AG08395 (cell line): ENCODE measurements at regions not wholly inside any gene's neighbourhood (a gene's known extent, or its start where the extent isn't known, plus 50 kb on each side); places are given as distances from the start of the nearest gene placed in this dataset.

Source experiments
- DNase-seq: peaks from one replicate; pipeline ENCODE4 v3.0.0; 2012; ENCODE audit warnings: mixed read lengths, low spot score

DNA sequence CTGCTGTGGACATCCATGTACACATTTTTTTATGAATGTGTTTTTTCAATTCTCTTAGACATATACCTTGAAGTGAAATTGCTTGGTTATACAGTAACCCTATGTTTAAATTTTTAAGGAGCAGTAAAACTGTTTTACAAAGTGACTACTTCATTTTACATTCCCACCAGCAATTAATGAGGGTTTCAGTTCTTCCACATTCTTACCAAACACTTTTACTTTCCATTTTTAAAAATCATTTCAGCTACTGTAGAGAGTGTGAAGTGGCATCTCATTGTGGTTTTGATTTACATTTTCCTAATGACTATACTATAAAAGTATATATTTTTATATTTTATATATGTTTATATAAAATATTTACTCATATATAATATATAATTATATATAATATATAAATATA is 1221.5 kb downstream of the PLA2G4A start:
- no peak for DNase-seq

DNA sequence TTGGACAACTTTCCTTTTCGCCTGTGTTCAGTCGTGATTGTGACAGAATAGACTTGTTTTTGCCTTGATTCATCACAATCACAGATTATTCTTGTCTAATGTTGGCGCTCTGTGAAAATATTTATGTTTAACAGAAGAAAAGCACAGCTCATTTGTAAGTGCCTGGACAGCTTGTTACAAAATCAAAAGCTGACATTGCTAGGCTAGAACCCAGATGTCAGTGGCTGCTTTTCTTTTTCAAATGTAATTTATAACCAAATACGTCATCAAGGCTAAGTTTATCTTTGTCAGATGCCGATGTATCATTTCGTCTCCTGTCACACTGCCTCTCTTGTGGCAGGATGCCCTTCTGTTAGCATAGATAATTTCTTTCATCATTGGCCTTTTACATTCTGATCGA is 1227.3 kb downstream of the PLA2G4A start:
- DNase-seq, result no peak

DNA sequence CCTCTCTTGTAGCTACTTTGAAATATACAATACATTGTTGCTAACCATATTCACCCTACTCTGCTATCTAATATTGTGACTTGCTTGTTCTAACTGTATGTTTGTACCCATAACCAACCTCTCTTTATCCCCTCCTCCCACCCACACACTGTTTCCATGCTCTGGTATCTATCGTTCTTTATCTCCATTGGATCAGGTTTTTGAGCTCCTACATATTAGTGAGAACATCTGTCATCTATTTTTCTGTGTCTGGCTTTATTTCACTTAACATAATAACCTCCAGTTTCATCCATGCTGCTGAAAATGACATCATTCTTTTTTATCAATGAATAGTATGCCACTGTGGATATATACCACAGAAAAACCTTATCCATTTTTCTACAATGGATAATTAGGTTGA is 1230.1 kb downstream of the PLA2G4A start:
- DNase-seq, result no peak

DNA sequence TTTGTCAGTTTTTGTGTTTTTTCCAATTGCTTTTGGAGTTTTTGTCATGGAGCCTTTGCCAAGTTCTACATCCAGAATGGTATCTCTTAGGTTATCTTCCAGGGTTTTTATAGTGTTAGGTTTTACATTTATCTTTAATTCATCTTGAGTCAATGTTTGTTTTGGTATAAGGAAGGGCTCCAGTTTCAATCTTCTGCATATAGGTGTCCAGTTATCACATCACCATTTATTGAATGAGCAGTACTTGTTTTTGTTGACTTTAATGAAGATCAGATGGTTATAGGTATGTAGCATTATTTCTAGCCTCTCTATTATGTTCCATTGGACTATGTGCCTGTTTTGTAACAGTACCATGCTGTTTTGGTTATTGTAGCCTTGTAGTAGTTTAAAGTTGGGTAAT is 1233.1 kb downstream of the PLA2G4A start:
- DNase-seq, result no peak

DNA sequence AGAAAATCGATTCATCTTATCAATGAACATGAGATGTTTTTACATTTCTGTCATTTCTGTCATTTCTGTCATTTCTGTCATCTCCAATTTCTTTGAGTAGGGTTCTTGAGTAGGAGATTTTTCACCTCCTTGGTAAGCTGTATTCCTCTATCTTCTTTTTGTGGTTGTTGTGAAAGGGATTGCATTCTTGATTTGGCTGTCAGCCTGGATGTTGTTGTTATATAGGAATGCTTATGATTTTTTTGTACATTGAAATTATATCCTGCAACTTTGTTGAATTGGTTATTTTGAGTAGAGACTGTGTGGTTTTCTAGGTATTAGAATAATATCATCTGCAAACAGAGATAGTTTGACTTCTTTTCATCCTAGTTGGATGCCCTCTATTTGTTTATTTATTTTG is 1233.7 kb downstream of the PLA2G4A start:
- DNase-seq, result no peak

DNA sequence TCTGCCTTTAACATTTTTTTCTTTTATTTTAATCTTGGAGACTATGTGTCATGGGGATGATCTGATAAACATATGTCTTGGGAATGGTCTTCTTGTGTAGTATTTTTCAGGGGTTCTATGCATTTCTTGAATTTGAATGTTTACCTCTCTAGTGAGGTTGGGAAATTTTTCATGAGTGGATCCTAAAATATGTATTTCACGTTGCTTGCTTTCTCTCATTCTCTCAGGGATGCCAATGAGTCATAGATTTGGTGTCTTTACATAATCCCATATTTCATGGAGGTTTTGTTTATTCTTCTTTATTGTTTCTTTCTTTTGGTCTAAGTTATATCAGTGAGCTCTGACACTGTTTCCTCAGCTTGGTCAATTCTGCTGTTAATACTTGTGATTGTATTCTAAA is 1237.2 kb downstream of the PLA2G4A start:
- DNase-seq, result no peak

DNA sequence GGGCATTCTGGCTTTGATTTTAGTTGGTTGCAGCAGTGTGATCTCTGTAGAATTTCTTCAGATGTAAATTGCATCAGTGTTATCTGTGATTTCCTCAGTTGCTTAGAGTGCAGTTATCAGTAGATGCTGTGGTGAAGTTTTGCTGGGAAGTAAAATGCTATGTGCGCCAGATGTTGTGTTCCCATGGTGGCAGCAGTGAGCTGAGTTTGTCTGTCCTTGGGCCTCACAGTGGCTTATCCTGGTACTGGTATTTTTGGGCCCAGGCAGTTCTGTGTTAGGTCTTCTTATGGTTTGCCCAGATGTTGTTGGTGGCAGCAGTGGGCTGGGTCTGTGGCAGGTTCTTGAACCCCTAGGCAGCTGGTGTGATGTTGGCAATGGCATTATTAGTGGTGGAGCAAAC is 1242.1 kb downstream of the PLA2G4A start:
- no peak for DNase-seq

DNA sequence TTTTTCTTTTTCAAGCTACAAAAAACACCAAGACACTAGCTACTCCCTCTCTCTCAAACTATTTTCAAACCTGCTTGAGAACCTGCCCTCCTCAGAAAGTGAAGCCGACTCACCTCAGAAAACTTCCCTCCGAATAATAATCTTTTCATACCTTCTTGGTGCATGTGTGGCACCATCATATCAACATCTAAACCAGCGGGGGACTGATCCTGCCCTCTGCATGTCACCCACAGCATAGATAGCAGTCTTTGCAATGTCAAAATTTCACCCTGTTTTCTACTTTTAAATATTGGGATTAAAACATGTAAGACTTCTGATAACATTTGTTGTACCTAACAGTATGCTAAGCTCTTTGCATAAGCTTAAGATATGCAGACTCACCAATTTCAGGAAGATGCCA is 1260.3 kb downstream of the PLA2G4A start:
- DNase-seq, result no peak

DNA sequence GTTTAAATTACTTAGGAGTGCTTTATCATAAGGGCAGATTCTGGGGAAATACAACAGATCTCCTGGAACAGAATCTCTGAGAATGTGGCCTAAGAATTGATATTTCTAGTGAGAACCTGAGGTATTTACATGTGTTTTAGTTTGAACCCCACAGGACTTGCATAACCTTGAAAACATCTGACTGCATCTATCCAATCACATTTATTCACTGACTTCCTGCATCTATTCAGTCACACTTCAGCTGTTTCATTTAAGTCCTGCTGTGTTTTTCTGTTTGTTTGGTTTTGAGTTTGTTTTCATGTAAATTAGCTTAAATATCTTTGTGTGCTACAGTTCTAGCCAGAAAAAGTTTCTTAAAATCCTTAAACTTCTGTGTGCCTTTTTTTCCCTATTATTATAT is 1260.7 kb downstream of the PLA2G4A start:
- DNase-seq, result no peak

DNA sequence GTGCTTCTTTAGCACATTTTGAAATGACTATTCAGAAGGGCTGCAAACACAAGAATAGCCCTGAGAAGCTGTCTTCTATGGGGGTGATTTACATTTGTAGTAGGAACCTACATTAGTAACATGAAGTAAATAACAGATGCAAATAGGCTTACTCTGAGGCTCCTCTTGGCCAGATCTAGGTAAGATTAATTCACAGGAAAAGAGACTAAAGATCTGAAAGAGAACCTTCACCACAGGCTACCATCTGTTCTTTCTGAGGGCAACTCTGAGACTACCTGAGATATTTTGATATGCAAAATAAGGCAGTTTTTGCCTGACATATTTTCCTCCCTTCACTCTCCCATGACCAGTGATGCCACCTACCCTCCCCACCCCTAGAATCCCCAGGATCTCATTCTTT is 1267.8 kb downstream of the PLA2G4A start:
- DNase-seq, result no peak

DNA sequence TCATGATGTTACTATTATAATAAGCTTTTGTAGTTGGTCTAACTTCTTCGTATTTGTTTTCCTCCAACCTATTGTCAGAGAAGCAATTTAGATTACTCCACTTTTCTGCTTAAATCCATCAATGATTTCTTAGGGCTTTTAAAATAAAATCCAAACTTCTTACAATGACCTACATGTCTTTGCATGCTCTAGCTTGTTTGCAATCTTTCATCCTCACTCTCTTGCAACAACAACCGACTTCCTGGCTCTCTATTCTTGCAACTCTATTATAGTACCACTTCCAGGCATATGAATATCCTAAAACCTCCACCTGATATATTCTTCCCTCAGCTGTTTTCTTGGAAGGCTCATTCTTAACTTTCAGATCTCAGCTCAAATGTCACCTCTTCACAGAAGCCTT is 1288.7 kb downstream of the PLA2G4A start:
- DNase-seq, result no peak

DNA sequence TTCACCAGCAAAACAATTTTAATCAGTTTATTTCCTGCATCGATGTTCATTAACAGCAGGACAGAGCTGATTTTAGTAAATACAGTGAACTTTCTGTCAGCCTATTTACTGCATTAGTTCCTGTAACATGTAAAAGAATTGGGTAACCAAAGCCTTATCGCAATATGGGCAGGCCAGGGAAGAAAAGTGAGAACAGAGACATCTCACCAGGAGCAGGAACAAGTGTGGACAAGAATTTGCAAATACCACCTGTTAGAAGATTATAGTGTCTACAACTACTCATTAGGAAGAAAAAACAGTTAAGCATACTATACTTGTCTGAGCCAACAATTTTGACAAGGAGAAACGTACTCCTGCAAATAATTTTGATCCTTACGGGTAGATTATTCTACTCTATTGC is 1293.9 kb downstream of the PLA2G4A start:
- DNase-seq, result no peak

DNA sequence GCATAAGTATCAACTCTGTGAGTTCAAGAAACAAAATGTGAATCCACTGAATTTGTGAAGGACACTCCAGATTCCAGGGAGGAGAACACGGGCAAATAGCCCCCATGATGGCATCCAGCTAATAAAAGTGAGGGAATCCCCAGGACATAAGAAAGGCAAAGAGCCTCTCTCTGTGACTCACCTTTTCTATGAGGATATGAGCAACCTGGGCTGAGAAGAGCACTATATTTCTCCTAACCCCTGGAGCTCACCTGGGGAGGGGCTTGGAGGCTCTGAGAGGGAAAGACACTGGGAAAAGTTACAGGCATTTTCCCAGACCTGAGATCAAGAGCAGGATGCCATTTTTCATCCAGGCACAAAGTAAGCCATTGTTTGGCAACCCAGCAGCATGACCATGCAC is 1298.8 kb downstream of the PLA2G4A start:
- no peak for DNase-seq

DNA sequence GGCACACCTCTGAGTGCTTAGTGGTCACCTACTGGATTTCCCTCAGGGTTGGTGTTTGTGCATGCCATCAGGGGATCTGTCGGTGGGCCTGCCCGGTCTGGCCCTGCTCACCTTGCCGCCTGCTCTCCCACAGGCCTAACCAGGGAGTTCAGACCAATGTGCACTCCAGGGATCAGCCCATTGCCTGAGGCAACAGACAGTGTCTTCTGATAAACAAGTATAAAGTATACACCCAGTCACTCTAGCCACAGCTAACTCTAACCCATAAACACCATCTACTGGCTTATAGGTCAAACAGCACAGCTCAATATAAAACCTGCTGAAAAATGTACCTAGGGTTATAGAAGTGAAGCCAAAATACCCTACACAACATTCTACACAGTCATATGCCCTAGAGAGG is 1300.0 kb downstream of the PLA2G4A start:
- DNase-seq, result no peak

DNA sequence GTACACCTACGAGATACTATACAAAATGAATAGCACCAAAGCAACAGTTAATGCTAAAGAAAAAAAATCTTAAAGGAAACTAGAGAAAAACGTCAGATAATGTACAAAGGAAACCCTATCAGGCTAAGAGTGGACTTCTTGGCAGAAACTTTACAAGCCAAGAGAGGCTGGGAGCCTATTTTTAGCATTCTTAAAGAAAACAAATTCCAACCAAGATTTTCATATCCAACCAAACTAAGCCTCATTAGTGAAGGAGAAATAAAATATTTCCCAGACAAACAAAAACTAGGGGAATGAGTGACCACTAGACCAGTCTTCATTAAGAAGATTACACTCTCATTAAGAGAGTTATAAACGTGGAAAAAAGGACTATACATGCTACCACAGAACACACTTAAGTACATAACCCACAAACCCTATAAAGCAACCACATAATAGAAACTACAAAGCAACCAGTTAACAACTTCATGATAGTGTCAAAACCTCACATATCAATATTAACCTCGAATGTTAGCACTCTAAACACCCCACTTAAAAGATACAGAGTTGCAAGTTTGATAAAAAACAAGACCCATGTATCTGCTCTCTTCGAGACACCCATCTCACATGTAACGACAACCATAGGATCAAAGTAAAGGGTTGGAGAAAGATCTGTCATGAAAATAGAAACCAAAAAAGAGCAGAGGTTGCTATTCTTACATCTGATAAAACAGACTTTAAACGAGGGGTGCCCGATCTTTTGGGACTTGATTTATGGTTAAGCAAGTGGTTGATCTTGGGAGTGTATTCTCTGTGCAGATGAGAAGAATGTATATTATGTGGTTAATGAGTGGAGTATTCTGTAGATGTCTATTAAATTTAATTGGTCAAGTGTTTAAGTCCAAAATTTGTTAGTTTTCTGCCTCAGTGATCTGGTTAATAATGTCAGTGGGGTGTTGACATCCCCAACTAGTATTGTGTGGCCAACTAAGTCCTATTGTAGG is 1301.4 kb downstream of the PLA2G4A start:
- DNase-seq, result no peak

DNA sequence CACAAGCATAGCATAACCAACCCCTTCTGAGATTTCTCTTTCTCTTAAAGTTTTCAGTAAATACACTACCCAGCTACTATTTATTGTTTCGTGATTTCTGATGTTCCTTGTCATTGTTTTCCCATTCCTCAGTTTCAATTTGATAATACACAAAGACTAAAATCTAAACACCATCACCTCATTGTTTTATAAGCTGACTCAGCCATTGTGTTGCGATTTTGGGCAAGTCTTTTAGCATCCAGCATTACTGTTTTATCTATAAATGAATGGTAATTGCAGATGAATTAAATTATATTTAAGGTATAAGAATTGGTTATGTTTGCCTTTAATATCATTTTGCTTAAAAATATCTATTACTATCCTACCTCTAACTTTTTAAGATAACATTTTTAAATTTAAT is 1308.5 kb downstream of the PLA2G4A start:
- no peak for DNase-seq

DNA sequence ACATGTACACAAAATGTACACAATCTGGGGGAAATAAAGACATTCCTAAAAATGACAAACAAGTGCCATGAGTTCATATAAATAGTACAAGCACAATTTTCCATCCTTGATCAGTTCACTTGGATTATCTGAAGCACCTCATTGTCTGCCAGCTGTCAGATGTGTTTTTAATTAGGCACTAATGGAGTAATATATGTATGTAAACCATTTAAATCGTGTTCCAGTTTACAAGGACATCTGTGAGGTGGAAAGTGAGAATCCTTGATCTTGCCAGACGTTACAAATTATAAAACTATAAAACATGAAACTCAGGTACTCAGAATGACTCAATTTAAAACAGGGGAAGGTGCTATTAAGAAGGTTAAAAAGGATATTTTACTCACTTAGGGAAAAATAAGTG is 1312.2 kb downstream of the PLA2G4A start:
- DNase-seq, result no peak

DNA sequence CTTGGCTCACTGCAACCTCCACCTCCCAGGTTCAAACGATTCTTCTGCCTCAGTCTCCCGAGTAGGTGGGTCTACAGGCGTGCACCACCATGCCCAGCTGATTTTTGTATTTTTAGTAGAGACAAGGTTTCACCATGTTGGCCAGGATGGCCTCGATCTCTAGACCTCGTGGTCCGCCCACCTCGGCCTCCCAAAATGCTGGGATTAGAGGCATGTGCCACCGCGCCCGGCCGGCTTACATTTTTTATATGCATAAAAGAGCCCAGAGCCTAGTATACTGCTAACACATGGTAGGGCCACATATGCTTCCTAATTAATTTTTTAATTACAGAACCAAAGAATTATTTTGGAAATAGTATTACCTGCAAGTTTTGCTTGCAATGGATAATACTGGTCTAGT is 1325.4 kb downstream of the PLA2G4A start:
- no peak for DNase-seq

DNA sequence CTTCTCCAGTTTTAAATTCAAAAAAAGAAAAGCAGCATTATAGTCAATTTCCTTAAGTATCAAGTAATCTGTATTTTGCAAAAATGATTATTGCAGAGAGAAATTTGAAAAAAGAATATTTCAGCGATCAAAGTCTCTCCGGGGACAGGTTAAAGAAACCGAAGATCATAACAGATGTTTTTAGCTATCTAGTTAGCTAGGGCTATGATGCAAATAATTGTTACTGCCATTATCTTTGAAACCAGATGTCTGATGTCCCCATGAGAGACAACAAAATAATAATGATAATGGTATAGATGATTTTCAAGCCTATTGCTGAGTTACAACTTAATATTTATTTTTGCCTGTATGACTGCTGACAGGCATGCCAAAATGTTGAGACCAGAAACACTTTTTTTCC is 1326.0 kb downstream of the PLA2G4A start:
- DNase-seq, result no peak

DNA sequence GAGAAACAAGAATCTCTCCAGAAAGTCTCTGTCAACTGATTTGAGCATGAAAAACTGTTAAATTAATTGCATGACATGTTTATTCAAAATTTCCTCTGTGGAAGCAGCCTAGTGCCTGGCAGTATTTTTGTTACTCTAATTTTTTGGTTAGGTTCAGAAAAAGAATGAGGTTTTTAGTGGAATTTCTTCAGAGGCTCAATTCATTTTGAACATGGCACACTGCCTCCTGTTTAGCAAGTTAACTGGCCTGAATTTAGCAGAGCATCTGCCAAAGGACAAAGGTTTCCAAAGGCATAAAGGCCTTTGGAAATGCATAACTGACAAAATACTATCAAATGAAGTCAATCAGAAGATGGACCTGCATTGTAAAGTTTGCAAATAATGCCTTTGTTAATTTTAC is 1326.5 kb downstream of the PLA2G4A start:
- DNase-seq, result no peak

DNA sequence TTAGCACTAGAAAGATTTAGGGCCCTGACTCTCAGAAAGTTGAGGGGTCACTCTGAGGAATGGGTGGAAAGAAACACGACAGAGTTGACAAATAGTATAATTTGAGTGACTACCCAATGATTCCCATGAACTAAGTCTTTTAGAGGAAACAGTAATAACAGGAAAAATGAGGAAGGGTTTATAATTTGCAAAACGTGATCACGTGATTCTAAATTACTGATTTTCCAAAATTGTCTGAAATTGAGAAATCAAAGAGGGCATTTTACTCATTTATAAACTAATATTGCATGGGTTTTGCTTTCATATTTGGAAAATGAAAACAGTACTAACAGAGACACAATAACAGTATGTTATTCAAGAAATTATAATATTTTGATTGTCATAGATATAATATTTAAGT is 1335.7 kb downstream of the PLA2G4A start:
- DNase-seq, result no peak

DNA sequence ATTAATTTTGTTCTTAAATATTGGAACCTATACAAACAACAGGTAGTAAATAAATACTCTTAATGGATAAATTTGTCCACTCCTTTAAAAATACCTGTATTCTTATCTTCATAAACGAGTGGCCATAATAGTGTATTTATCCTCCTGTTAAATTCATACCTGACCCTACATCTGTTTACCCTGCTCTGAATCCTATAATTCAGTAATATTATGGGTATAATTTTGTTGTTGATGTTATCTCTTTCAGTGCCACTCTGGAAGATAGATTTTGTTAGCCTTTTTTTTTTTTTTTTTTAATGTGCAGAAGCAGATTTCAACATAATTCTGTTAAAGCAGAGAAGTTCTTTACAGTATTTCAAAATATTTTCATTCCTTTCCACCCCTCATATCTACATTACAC is 1337.9 kb downstream of the PLA2G4A start:
- no peak for DNase-seq

DNA sequence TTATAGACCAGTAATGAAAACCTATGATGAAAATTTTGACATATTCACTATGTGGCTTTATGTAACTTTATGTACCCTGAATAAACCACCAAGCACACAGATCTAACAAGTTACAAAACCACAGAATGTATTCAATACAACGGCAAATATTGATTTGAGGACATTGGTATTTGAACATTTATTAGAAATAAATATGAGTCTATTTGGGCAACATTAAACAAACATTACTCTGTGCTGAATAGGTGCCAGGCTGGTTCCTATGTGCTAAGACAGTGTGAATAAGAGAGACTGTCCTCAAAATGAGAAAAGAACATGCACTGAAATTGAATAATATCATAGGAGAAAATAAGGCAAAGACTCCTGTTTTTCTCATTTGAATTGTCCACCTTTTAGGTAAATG is 1341.2 kb downstream of the PLA2G4A start:
- DNase-seq, result no peak

DNA sequence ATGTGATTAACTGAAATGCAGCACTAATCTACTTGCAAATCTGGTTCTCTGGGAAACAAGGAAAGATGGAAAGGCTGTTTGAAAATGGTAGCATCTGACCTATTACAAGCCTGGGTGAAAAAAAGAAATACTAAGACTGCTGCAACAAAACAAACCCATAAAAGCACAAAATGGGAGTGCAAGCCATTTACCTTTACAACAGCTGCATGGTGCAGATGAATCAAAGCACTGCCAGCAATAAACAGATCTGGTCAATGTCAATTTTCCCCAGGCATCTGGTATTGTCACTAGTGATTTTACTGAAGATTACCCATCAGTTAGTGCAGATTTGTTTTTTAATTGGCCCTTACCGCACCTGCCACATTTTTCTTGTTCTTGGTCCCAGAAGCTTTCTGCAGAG is 1341.7 kb downstream of the PLA2G4A start:
- no peak for DNase-seq
